Epithelial cell of prostate (primary cell): ENCODE measurements at regions not wholly inside any gene's neighbourhood (a gene's known extent, or its start where the extent isn't known, plus 50 kb on each side); places are given as distances from the start of the nearest gene placed in this dataset.
"Not testable (repeated sequence)": the region's sequence is repeated elsewhere in the genome, so short reads cannot be mapped to it uniquely, and the experiment has no call there.

Experiments
- DNase-seq: peaks from one replicate; pipeline ENCODE4 v3.0.0-alpha.2; 2011; ENCODE audit warnings: low read depth, low spot score
- H3K27ac ChIP-seq: fragments of 450-650 bp; 2 replicates; pipeline ENCODE4 v1.5.1; 2017; ENCODE audit warnings: mild to moderate bottlenecking

GRCh38 chr3:153628591-153628990, 466.6 kb downstream of the RAP2B start:
- no peak for DNase-seq
- no peak overlapping the region for H3K27ac ChIP-seq

- DNase-seq, result no peak
Measured at GRCh38 chr3:153629148-153629547, 467.1 kb downstream of the RAP2B start.

GRCh38 chr3:153631102-153631501, 469.1 kb downstream of the RAP2B start:
- no peak for DNase-seq
- no peak overlapping the region for H3K27ac ChIP-seq

More at GRCh38 chr3:153629148-153629547, 467.1 kb downstream of the RAP2B start:
- H3K27ac ChIP-seq, result no peak overlapping the region

- no peak for DNase-seq
- no peak overlapping the region for H3K27ac ChIP-seq
Measured at GRCh38 chr3:153631664-153632063, 469.6 kb downstream of the RAP2B start.

GRCh38 chr3:153633407-153633806, 471.4 kb downstream of the RAP2B start:
- DNase-seq, result no peak

GRCh38 chr3:153634683-153635082, 472.7 kb downstream of the RAP2B start:
- H3K27ac ChIP-seq, result no peak overlapping the region
- no peak for DNase-seq

More at GRCh38 chr3:153633407-153633806, 471.4 kb downstream of the RAP2B start:
- no peak overlapping the region for H3K27ac ChIP-seq

- no peak overlapping the region for H3K27ac ChIP-seq
- DNase-seq, result no peak
Measured at GRCh38 chr3:153639631-153640030, 477.6 kb downstream of the RAP2B start.

GRCh38 chr3:153640689-153641665, 479.0 kb downstream of the RAP2B start:
- no peak overlapping the region for H3K27ac ChIP-seq
- DNase-seq, result peak; percentile 3

- not testable (repeated sequence) for DNase-seq, H3K27ac ChIP-seq
Measured at GRCh38 chr3:153642576-153642975, 478.6 kb upstream of the ARHGEF26 start.

GRCh38 chr3:153643471-153643870, 477.7 kb upstream of the ARHGEF26 start:
- H3K27ac ChIP-seq, DNase-seq: not testable (repeated sequence)

GRCh38 chr3:153649286-153649839, 471.8 kb upstream of the ARHGEF26 start:
- no peak for DNase-seq
- no peak overlapping the region for H3K27ac ChIP-seq

GRCh38 chr3:153652076-153652475, 469.1 kb upstream of the ARHGEF26 start:
- DNase-seq, result no peak
- no peak overlapping the region for H3K27ac ChIP-seq

- H3K27ac ChIP-seq, result no peak overlapping the region
- no peak for DNase-seq
Measured at GRCh38 chr3:153657046-153657445, 464.1 kb upstream of the ARHGEF26 start.

GRCh38 chr3:153657461-153657860, 463.7 kb upstream of the ARHGEF26 start:
- no peak overlapping the region for H3K27ac ChIP-seq

GRCh38 chr3:153658136-153658535, 463.1 kb upstream of the ARHGEF26 start:
- no peak for DNase-seq
- no peak overlapping the region for H3K27ac ChIP-seq

More at GRCh38 chr3:153657461-153657860, 463.7 kb upstream of the ARHGEF26 start:
- no peak for DNase-seq

- H3K27ac ChIP-seq, result no peak overlapping the region
- no peak for DNase-seq
Measured at GRCh38 chr3:153666991-153667740, 454.0 kb upstream of the ARHGEF26 start.

GRCh38 chr3:153669527-153669926, 451.7 kb upstream of the ARHGEF26 start:
- DNase-seq, result no peak
- H3K27ac ChIP-seq, result no peak overlapping the region

- no peak for DNase-seq
- H3K27ac ChIP-seq, result no peak overlapping the region
Measured at GRCh38 chr3:153670577-153670976, 450.6 kb upstream of the ARHGEF26 start.

GRCh38 chr3:153673853-153674252, 447.3 kb upstream of the ARHGEF26 start:
- DNase-seq, result no peak
- no peak overlapping the region for H3K27ac ChIP-seq

- H3K27ac ChIP-seq, result no peak overlapping the region
- DNase-seq, result no peak
Measured at GRCh38 chr3:153679714-153680113, 441.5 kb upstream of the ARHGEF26 start.

GRCh38 chr3:153680526-153680925, 440.7 kb upstream of the ARHGEF26 start:
- no peak for DNase-seq
- H3K27ac ChIP-seq, result no peak overlapping the region
